OCI-LY1 (cell line): ENCODE measurements at regions not wholly inside any gene's neighbourhood (a gene's known extent, or its start where the extent isn't known, plus 50 kb on each side); places are given as distances from the start of the nearest gene placed in this dataset.

ENCODE experiments used
- H2AFZ ChIP-seq: fragments of 200-600 bp; sonication (generic), shearing (Covaris generic); 2 replicates; pipeline ENCODE4 v1.6.0; 2014; ENCODE audit warnings: antibody characterized with exemption, mild to moderate bottlenecking, low read length
- H3F3A ChIP-seq: fragments of 200-600 bp; sonication (generic), shearing (Covaris generic); 2 replicates; pipeline ENCODE4 v1.6.0; 2014; ENCODE audit warnings: mild to moderate bottlenecking, antibody characterized with exemption, low read length, moderate library complexity; ENCODE audit not compliant: insufficient read depth
- H3K27ac ChIP-seq: fragments of 200-600 bp; sonication (generic); 2 replicates; pipeline ENCODE4 v1.5.1; 2014; ENCODE audit warnings: low read length, mixed run types, mild to moderate bottlenecking, low read depth; ENCODE audit not compliant: poor library complexity, severe bottlenecking
- H3K27me3 ChIP-seq: fragments of 200-600 bp; sonication (generic); 2 replicates; pipeline ENCODE4 v1.6.0; 2014; ENCODE audit warnings: antibody characterized with exemption, mild to moderate bottlenecking, low read length, moderate library complexity; ENCODE audit not compliant: insufficient read depth
- H3K36me3 ChIP-seq: fragments of 200-600 bp; sonication (generic); 2 replicates; pipeline ENCODE4 v1.6.1; 2014; ENCODE audit warnings: mild to moderate bottlenecking, antibody characterized with exemption, low read length, moderate library complexity, mixed read lengths; ENCODE audit not compliant: insufficient read depth
- H3K4me1 ChIP-seq: fragments of 200-600 bp; sonication (generic); 2 replicates; pipeline ENCODE4 v1.5.1; 2014; ENCODE audit warnings: mild to moderate bottlenecking, low read length, moderate library complexity; ENCODE audit not compliant: insufficient read depth, severe bottlenecking
- H3K4me2 ChIP-seq: fragments of 200-600 bp; sonication (generic), shearing (Covaris generic); 2 replicates; pipeline ENCODE4 v1.6.1; 2014; ENCODE audit warnings: low read length
- H3K4me3 ChIP-seq: fragments of 200-600 bp; sonication (generic); 2 replicates; pipeline ENCODE4 v1.5.1; 2014; ENCODE audit warnings: low read length, low read depth, mild to moderate bottlenecking, mixed read lengths; ENCODE audit not compliant: poor library complexity, severe bottlenecking
- H3K79me2 ChIP-seq: fragments of 200-600 bp; shearing (Covaris generic); 2 replicates; pipeline ENCODE4 v1.6.1; 2016; ENCODE audit warnings: mixed run types, low read length, mixed read lengths; ENCODE audit not compliant: insufficient read depth
- H3K9ac ChIP-seq: fragments of 200-600 bp; sonication (generic), shearing (Covaris generic); 2 replicates; pipeline ENCODE4 v1.6.1; 2014; ENCODE audit warnings: mild to moderate bottlenecking, low read length, mixed read lengths
- H3K9me2 ChIP-seq: fragments of 200-600 bp; sonication (generic), shearing (Covaris generic); 2 replicates; pipeline ENCODE4 v1.6.1; 2014; ENCODE audit warnings: low read depth, mild to moderate bottlenecking, low read length, mixed read lengths
- H3K9me3 ChIP-seq: fragments of 200-600 bp; shearing (Covaris generic); 2 replicates; pipeline ENCODE4 v1.6.1; 2014; ENCODE audit warnings: low read length, mixed read lengths
- H4K20me1 ChIP-seq: fragments of 200-600 bp; sonication (generic), shearing (Covaris generic); 2 replicates; pipeline ENCODE4 v1.6.0; 2016; ENCODE audit warnings: mild to moderate bottlenecking, low read length; ENCODE audit not compliant: insufficient read depth
- EZH2 ChIP-seq: fragments of 200-600 bp; sonication (generic), shearing (Covaris generic); IDR thresholded peaks from 2 replicates; pipeline ENCODE4 v1.8.0; 2017; ENCODE audit warnings: borderline replicate concordance, mixed run types, mild to moderate bottlenecking, antibody characterized with exemption, low read length, moderate library complexity, mixed read lengths
- TF ChIP-seq, protein P1 (sequence below): fragments of 200-600 bp; sonication (generic), shearing (Covaris generic); IDR thresholded peaks from 2 replicates; pipeline ENCODE4 v1.5.1; 2017; ENCODE audit warnings: mild to moderate bottlenecking, antibody characterized with exemption, low read length, moderate library complexity, mixed read lengths

DNA sequence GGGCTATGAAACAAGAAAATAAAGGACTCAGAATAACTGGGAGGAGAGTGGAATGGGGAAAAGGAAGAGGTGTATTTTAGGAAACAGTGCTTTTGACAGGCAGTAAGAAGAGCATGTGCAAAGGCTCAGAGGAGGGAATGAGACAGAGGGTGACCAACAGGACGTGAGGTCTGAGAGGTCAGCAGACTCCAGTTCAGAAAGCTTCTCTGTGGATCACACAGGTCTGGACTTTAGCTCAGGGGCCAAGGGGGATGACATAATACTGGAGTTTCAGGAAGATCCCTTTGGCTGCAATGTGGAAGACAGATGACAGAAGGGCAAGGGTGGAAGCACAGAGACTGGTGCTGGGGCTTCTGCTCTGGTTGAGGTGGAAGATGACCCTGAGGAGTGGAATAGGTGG is 489.9 kb upstream of the CDH5 start:
- Histone ChIP-seq H3K9ac (no peak overlapping the region), H3K4me3 (no peak overlapping the region), H3K4me1 (no peaks in the 10 kb centered on the region), H2AFZ (no peak overlapping the region), H3K4me2 (no peak overlapping the region), H3K79me2 (no peaks in the 10 kb centered on the region), H3K36me3 (no peaks in the 10 kb centered on the region), H3K27me3 (no peaks in the 10 kb centered on the region), H3K9me3 (no peaks in the 10 kb centered on the region), H4K20me1 (no peaks in the 10 kb centered on the region), H3K9me2 (no peaks in the 10 kb centered on the region), H3K27ac (no peak overlapping the region), H3F3A (no peaks in the 10 kb centered on the region)
- no peak for TF ChIP-seq EZH2
- TF ChIP-seq, protein P1, sequence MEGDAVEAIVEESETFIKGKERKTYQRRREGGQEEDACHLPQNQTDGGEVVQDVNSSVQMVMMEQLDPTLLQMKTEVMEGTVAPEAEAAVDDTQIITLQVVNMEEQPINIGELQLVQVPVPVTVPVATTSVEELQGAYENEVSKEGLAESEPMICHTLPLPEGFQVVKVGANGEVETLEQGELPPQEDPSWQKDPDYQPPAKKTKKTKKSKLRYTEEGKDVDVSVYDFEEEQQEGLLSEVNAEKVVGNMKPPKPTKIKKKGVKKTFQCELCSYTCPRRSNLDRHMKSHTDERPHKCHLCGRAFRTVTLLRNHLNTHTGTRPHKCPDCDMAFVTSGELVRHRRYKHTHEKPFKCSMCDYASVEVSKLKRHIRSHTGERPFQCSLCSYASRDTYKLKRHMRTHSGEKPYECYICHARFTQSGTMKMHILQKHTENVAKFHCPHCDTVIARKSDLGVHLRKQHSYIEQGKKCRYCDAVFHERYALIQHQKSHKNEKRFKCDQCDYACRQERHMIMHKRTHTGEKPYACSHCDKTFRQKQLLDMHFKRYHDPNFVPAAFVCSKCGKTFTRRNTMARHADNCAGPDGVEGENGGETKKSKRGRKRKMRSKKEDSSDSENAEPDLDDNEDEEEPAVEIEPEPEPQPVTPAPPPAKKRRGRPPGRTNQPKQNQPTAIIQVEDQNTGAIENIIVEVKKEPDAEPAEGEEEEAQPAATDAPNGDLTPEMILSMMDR = no peak

DNA sequence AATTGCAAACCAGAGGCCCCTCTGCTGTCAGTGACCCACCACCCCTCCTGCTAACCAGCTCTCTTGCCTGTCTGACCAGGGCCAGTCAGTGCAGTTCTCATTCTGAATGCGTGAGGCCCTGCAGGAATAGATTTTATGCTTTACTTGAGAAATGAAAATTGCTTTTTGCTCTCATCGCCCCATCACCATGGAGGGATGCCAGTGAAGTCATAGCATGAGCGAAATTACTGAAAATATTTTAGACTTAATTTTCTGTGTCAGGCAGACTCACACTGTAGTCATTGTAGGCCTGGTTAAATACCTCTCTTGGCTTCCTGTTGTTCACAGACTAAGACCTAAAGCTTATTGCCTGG is 490.5 kb upstream of the CDH5 start:
- H3K4me2 ChIP-seq = no peak overlapping the region
- H3K27me3 ChIP-seq = no peaks in the 10 kb centered on the region
- H2AFZ ChIP-seq = no peak overlapping the region
- no peaks in the 10 kb centered on the region for H3K4me1 ChIP-seq
- no peak overlapping the region for H3K27ac ChIP-seq
- H3K9ac ChIP-seq = no peak overlapping the region
- no peaks in the 10 kb centered on the region for H4K20me1 ChIP-seq
- no peaks in the 10 kb centered on the region for H3K9me2 ChIP-seq
- no peak overlapping the region for H3K4me3 ChIP-seq
- H3K79me2 ChIP-seq = no peaks in the 10 kb centered on the region
- TF ChIP-seq EZH2 = no peak
- TF ChIP-seq, protein P1 = no peak
- H3K36me3 ChIP-seq = no peaks in the 10 kb centered on the region
- H3F3A ChIP-seq = no peaks in the 10 kb centered on the region
- H3K9me3 ChIP-seq = no peaks in the 10 kb centered on the region

DNA sequence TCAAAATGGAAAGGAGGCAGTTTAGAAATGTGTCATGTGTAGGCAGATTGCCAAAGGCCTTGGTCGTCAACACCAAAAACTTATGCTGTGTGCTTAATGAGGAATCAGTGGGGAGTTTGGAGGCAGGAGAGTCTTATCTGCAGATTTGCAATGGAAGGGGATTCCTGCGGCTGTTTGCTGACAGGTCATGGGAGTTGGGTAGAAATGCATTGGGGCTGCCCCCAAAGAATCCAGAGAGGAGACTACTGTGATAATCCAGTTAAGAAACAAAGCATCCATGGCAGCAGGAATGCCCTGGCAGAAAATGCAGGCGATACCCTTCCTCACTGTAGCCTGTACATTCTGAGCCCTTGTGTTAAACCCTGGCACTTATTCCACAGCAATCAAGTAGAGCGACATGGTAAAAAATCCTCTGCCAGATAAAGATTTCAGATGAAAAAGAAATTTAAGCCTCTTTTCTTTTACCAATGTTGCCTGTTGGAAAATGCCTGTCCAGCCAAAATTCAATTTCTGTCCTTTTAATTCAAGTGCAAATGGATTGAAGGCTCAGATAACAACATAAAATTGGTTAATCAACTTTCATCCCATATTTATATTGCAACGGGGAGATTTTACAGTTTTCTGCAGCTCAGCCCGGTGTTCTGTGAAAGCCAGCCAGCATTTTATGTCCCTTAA is 491.0 kb upstream of the CDH5 start:
- no peaks in the 10 kb centered on the region for H3K36me3 ChIP-seq
- H3K4me3 ChIP-seq = no peak overlapping the region
- H3K9me3 ChIP-seq = no peaks in the 10 kb centered on the region
- H3K9me2 ChIP-seq = no peaks in the 10 kb centered on the region
- H3K27ac ChIP-seq = no peak overlapping the region
- no peaks in the 10 kb centered on the region for H3F3A ChIP-seq
- TF ChIP-seq EZH2 = no peak
- TF ChIP-seq, protein P1 = no peak
- H3K27me3 ChIP-seq = no peaks in the 10 kb centered on the region
- H3K4me2 ChIP-seq = no peak overlapping the region
- no peaks in the 10 kb centered on the region for H3K4me1 ChIP-seq
- no peaks in the 10 kb centered on the region for H4K20me1 ChIP-seq
- no peaks in the 10 kb centered on the region for H3K79me2 ChIP-seq
- H3K9ac ChIP-seq = no peak overlapping the region
- H2AFZ ChIP-seq = no peak overlapping the region
